ENCODE measurements at regions not wholly inside any gene's neighbourhood (a gene's known extent, or its start where the extent isn't known, plus 50 kb on each side); places are given as distances from the start of the nearest gene placed in this dataset.

GRCh38 chr21:20729376-20729775 lies 268.8 kb upstream of the NCAM2 start:
- no peak for FAIRE-seq

- FAIRE-seq = no peak
These were observed 267.8 kb upstream of the NCAM2 start for GRCh38 chr21:20730441-20730840.

GRCh38 chr21:20735257-20735656 lies 263.0 kb upstream of the NCAM2 start:
- no peak for FAIRE-seq

- no peak for FAIRE-seq
These were observed 260.8 kb upstream of the NCAM2 start for GRCh38 chr21:20737227-20737913.

- no peak for FAIRE-seq
These were observed 258.8 kb upstream of the NCAM2 start for GRCh38 chr21:20739421-20739820.

GRCh38 chr21:20741445-20741844 lies 256.8 kb upstream of the NCAM2 start:
- FAIRE-seq = no peak

GRCh38 chr21:20760221-20760620 lies 238.0 kb upstream of the NCAM2 start:
- no peak for FAIRE-seq

GRCh38 chr21:20774737-20775136 lies 223.5 kb upstream of the NCAM2 start:
- no peak for FAIRE-seq

GRCh38 chr21:20779321-20779720 lies 218.9 kb upstream of the NCAM2 start:
- no peak for FAIRE-seq

GRCh38 chr21:20783611-20784010 lies 214.6 kb upstream of the NCAM2 start:
- FAIRE-seq = no peak

- FAIRE-seq = no peak
These were observed 208.3 kb upstream of the NCAM2 start for GRCh38 chr21:20789729-20790500.

GRCh38 chr21:20800106-20800505 lies 198.1 kb upstream of the NCAM2 start:
- no peak for FAIRE-seq

- no peak for FAIRE-seq
These were observed 196.0 kb upstream of the NCAM2 start for GRCh38 chr21:20802201-20802600.

- no peak for FAIRE-seq
These were observed 195.5 kb upstream of the NCAM2 start for GRCh38 chr21:20802631-20803260.

- no peak for FAIRE-seq
These were observed 186.5 kb upstream of the NCAM2 start for GRCh38 chr21:20811702-20812101.

GRCh38 chr21:20814090-20814489 lies 184.1 kb upstream of the NCAM2 start:
- no peak for FAIRE-seq

GRCh38 chr21:20822666-20823065 lies 175.5 kb upstream of the NCAM2 start:
- FAIRE-seq = no peak

GRCh38 chr21:20852866-20853265 lies 145.3 kb upstream of the NCAM2 start:
- FAIRE-seq = no peak

- no peak for FAIRE-seq
These were observed 141.3 kb upstream of the NCAM2 start for GRCh38 chr21:20856926-20857325.

GRCh38 chr21:20874202-20874601 lies 124.0 kb upstream of the NCAM2 start:
- no peak for FAIRE-seq

- no peak for FAIRE-seq
These were observed 122.5 kb upstream of the NCAM2 start for GRCh38 chr21:20875742-20876141.

- no peak for FAIRE-seq
These were observed 120.2 kb upstream of the NCAM2 start for GRCh38 chr21:20877976-20878375.

- FAIRE-seq = no peak
These were observed 115.5 kb upstream of the NCAM2 start for GRCh38 chr21:20882462-20883407.

Data from islet of Langerhans (tissue), 1 donor.